Left forelimb (tissue), 1 donor: ENCODE measurements at regions not wholly inside any gene's neighbourhood (a gene's known extent, or its start where the extent isn't known, plus 50 kb on each side); places are given as distances from the start of the nearest gene placed in this dataset.

Experiments used
- DNase-seq: peaks from one replicate; pipeline ENCODE4 v3.0.0-alpha.2; 2018; ENCODE audit warnings: low spot score

DNA sequence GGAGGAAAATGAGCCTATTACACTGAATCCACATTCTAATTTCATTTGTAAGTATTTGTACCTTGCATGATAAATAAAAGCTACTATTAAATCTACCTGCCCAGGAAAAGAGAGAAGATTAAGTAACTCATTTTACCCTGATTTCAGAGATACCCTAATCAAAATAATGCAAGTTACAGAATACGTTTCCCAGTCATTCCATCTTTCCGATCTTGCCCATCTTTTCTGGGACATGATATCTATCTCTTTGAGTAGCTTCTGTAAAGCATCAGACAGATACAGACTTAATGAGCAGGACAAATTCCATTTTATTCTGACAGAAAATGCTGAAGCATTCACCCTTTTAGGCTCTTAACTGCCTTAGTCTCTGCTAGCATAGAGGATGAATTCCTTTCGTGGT, 56.6 kb downstream of the SPRY2 start:
- DNase-seq: no peak

DNA sequence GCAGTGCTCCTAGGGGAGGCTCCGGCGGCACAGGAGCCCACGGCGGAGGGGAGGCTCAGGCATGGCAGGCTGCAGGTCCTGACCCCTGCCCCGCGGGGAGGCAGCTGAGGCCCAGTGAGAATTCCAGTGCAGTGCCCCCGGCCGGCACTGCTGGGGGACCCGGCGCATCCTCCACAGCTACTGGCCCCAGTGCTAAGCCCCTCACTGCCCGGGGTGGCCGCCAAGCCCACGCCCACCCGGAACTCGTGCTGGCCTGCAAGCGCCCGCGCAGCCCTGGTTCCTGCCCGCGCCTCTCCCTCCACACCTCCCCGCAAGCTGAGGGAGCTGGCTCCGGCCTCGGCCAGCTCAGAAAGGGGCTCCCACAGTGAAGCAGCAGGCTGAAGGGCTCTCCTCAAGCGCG, 62.2 kb downstream of the SPRY2 start:
- DNase-seq: no peak

DNA sequence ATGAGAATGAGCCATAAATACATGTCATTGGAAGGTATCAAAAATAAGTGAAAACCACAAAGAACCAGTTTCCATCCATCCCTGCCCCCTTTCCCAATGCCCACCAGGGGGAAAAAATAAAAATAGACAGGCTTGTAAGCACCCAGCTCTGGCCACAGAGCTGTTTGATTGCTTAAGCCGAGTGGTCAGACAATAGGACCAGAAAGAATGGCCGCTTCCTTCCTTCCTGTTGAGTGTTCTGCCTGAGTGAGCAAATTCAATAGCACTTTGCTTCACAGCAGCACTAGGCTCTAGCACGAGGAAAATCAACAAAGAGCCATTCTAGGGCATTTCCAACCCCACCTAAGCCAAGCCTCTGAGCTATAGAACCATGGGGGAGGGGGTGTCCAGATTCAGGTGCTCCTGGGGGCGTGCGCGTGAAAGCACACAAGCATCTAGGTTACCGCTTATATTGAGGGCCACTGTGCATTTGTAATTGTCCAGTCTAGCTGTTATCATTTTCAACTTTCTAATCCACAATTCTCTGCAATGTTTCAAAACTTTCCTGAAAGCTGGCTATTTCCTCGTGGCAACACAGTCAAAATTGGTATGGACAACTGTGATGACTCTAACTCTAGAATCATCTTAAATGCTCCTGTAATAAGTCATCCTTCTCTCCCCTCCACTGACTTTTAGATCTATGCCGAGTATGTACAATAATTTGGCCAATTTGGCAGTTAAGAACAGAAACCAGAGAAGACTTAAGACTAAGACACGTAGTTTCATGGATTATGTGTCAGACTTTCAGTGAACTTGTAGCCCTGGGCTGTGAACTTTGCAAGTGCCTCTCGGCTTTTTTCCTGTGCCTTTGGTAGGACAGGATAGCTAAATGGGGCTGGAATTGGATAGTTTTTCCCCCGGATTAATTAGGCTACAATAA, 64.3 kb downstream of the SPRY2 start:
- DNase-seq: no peak

DNA sequence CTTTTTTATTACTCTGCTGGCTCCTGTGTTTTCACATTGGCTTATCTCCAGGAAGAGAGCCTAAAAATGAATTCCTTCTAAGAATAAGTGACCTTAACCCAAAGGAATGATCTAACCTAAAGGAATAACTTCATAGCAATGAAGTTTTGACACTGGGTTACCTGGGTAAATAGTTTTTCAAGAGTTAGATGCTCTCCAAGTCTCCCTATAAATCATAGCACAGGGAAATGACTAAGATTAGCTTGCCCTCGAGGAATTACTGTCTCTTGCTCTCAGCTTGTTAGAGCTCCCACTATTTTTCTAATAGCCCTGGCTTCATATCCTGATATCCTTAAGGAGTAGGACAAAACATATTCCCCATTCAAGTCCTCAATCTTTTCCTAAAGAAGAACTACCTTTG, 66.3 kb downstream of the SPRY2 start:
- no peak for DNase-seq

DNA sequence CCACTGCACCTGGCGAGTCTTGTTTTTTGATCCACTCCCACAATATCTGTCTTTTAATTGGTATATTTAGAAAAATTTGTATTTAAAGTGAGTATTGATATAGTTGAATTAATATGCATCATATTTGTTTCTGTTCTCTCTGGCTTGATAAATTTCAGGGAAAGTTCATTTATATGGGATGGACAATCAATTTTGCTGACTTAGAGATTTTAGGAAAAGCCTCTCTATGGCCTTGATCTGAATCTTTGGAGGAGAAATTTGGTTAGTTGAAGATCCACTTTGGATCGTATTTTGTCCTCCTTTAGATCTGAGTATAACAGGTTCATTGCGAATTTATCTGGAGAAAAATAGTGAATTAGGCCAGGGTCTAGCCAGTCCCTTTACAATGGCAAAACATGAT, 67.2 kb downstream of the SPRY2 start:
- no peak for DNase-seq

DNA sequence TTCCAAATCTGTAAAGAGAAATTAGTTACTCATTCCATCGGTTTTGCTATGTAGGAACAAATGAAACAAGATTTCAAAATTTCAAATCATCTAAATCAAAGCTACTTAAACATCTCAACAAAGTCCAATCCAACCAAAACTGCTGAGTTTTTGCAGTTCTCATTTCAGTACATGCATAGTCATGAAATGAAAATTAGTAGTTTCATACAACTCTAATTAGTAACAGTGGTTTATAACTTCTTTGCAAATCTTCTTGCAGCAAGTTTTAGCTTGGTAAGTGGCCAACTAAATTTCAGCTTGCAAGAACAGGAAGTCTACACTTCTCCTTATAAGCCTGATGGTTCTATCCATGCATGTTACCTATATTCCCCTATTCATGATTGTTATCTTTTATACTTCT, 75.6 kb downstream of the SPRY2 start:
- DNase-seq: no peak

DNA sequence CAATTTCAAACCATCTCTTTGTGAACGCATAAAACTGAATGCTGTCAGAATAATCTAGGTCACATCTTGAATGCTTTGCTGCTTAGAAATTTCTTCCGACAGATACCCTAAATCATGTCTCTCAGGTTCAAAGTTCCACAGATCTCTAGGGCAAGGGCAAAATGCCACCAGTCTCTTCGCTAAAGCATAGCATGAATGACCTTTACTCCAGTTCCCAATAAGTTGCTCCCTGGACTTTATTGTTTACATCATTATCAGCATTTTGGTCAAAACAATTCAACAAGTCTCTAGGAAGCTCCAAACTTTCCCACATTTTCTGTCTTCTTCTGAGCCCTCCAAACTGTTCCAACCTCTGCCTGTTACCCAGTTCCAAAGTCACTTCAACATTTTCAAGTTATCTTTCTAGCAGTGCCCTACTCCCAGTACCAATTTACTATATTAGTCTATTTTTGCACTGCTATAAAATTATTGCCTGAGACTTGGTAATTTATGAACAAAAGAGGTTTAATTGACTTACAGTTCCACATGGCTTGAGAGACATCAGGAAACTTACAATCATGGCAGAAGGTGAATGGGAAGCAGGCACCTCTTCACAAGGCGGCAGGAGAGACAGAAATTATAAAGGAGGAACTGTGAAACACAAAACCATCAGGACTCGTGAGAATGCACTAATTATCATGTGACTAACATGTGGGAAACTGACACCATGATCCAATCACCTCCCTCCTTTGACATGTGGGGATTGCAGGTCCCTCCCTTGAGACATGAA, 77.0 kb downstream of the SPRY2 start:
- DNase-seq: no peak

DNA sequence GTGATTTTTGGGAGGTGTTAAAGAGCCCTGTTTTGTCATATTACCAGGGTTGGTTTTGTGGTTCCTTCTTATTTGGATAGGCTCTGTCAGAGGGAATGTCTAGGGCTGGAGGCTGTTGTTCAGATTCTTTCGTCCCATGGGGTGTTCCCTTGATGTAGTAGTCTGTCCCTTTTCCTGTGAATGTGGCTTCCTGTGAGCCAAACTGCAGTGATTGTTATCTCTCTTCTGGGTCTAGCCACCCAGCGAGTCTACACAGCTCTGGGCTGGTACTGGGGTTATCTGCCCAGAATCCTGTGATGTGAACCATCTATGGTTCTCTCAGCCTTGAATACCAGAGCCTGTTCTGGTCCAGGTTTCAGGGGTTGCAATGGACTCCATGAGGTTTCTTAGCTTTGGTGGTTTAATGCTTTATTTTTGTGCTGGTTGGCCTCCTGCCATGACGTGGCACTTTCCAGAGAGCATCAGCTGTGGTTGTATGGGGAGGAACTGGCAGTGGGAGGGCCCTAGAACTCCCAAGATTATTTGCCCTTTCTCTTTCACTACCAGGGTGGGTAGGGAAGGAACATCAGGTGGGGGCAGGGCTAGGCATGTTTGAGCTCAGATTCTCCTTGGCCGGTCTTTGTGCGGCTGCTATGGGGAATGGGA, 78.8 kb downstream of the SPRY2 start:
- DNase-seq: no peak

DNA sequence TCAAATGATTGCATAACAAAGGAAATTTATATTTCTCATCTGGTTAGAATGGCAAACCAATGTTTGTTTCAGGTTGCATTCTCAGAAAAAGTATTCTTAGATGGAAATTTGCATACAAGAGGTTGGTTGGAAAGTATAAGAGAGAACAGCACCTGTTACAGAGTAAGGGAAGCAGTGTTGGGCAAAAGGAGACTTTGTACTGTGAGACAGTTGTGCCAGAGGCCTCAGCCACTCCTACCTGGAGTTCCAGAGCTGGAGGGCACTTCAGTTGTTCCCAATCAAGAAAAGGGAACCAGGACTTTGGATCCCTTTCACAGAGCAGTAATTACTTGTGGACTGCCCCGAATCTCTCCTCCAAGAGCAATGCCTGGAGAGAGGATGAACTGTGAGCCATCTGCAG, 81.8 kb downstream of the SPRY2 start:
- no peak for DNase-seq

DNA sequence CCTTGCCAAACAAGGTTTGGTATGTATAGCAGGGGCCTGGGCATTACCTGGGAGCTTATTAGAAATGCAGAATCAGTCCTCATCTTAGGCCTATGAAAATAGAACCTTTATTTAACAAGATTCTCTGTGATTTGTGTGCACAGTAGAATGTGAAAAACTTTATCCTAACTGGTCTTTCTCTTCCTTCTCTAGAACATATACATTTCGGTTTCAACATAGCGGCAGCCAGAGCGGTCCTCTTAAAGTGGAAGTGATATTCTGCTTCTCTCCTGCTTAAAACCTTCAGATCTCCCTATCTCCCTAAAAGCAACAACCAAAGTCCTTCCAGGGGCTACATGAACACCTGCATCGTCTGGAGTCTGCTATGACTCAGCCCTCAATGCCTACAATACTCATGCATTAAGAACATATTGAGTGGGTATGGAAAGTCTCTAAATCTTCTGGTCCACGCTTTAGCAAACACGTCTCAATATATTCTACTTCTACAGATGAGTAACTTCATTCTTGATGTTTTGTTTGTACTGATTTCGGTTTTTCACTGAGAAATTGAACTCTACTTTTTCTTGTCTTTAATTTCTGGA, 84.5 kb downstream of the SPRY2 start:
- DNase-seq: no peak

DNA sequence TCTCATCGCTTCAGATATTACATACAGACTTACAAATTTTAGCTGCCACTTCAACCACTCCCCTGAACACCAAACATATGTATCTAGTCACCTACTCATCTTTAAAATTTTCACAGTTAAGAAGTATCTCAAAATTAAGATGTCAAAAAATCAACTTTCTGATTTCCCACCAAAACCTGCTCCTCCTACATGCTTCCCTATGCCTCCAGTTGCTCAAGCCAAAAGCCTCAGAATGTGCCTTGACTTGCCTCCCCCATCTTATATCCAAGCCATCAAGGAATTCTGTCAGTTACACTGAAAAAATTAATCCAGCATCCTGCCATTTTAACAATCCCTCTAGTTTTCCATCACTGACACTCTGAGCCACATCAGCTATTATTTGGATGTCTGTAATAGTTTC, 85.0 kb downstream of the SPRY2 start:
- no peak for DNase-seq

DNA sequence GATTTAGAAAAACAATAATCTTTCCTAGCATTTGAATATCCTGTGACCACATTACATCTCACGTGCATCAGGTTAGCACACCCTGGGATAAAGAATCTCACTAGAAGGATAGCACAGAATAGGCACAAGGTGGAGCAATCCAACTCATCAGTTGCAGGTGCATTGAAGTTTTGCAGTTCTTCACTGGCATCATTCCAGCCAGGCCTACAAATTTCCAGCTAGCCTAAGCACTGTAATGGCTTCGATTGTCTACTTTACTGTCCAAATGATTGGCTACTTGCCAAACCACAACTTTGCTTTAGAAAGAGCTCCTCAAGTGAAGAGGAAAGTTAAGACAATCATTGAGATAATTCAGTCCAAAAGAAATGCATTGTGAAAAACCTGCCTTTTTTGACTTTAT, 89.5 kb downstream of the SPRY2 start:
- no peak for DNase-seq

DNA sequence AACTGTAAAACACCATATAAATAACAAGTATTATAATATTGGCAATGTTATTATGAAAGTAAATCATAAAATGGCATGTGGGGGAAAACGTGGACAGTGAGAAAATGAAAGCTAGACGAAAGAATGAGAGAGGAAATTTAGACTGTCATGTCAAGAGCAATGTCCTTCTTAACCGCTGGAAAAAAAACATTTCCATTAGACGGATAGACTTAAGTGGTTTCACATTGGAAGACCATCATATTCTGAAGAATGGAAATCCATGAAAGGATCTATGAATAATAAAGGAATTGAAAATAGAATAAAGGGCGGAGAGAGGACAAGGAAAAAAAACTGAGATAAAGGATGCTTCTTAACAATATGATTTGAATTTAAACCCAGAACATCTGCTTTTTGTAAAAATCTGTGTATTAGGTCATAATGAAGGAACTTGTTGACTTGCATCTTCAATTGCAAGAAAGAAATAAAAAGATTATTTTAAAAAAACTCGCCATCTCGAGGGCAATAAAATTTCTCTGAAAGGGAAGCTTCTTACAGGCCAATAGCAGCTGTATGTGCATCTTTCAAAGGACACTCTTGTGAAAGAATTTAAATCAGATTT, 90.6 kb downstream of the SPRY2 start:
- no peak for DNase-seq

DNA sequence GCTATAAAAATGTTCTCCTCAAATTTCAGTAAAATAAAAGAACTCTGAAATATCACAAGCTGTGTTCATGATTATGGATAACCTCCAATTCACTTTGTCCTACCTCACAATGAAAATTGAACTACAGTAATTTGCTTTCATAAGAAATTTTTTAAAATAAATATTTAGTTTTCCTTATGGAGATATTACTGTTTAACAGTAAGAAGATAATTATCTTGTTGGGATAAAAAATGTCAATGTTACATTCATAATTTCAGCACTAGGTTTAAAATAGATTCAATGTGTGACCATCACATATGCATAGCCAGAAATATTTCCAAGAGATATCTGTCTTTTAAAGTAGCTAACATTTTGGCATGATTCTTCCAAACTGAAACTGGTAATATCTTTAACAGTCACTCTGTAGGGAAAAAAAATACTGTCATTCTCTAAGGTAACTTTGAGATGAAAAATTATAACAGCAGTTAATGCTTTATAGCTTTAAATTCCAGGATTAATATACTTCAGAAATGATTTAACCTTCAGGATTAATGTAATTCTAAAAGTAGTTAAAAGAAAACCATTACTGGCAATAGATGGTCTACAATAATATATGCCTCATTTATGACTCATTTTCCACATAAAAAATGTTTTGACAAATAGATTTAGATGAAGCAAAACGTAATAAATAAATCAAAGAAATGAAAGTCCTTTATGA, 91.3 kb downstream of the SPRY2 start:
- no peak for DNase-seq

DNA sequence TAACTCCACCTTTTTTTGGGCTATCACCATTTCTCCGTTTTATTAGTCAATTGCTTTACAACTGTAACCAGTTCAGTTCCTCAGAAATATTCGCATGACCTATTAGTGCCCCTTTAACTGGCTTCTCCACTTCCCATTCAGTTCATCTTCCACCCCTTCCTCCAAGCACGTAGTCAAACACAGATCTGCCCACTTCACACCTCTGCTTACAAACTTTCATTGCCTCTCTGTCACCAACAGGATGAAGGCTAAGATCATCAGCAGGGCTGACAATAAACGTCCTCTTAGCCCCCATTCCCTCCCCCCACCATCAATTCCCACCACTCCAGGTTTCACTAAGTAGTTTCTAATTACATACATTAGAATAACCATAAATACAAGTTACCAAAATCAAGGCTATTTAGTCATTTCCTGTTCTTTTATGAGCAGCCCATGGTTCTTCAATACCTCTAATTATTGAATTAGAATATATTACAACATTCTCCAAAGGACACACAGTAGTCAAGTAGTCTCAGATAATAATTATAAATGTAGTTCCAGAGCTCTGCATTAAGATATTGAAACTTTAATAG, 95.7 kb downstream of the SPRY2 start:
- no peak for DNase-seq

DNA sequence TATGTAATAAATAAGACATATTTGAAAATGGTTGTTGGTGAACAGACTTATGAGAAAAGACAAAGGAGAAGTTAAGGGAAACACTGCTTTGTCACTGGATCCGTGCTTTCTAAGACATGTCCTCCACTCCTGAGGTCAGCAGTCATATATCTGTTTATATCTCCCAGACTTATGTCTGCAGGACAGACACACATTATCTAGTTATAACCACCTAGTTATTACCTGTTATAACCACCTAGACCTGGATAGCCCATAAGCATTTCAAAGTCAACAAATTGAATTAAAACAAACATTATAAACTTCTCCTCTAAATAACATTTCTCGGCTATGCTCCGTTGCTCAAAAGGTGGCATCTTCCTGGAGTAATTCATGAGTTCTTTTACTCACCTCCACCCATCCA, 96.4 kb downstream of the SPRY2 start:
- DNase-seq: no peak

DNA sequence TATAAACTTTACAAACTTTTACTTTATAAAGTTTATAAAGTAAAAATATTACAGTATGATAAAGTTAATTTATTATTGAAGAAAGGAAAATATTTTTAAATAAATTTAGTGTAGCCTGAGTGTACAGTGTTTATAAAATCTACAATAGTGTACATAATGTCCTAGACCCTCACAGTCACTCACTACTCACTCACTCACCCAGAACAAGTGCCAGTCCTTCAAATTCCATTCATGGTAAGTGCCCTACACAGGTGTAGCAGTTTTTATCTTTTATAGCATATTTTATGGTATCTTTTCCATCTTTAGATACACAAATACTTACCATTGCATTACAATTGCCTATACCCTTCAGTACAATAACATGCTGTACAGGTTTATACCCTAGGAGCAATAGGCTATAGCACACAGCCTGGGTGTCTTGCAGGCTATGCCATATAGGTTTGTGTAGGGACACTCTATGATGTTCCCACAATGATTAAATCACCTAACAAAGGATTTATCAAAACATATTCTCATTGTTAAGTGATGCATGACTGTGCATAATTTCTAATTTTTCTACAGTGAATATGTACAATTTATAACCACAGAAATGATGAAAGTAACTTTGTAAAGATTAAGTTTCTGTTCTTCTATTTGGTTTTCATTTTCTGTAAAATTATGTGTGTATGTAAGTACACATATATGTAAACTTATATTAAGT, 98.0 kb downstream of the SPRY2 start:
- DNase-seq: no peak

DNA sequence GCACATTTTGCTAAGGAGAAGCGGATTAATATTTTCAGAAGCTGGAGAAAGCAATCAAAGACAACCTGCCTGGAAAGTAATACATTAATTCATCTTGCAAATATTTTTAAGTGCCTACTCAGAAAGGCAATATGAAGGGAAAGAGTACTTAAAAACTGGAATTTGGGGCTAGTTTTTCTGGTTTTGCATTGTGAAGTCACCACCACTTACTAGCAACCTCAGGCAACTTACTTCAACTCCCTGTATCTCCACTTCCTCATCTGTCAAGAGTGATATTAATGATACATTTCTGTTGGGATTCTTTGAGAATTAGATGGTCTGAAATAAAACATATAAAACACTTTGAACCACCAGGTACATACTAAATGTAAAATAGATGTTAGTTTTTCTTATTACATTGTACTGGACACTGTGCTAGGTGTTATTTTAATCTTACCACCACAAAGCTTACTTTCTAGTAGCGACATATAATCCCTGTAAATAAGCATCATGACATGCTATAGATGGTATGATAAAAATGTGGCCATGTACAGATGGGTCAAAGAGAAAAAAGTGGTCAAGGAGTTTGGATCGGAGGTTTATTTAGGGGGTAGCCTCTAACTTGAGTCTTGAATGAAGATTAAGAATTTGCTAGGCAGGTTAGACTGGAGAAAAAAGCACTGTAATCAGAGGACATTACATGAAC, 101.2 kb downstream of the SPRY2 start:
- no peak for DNase-seq

DNA sequence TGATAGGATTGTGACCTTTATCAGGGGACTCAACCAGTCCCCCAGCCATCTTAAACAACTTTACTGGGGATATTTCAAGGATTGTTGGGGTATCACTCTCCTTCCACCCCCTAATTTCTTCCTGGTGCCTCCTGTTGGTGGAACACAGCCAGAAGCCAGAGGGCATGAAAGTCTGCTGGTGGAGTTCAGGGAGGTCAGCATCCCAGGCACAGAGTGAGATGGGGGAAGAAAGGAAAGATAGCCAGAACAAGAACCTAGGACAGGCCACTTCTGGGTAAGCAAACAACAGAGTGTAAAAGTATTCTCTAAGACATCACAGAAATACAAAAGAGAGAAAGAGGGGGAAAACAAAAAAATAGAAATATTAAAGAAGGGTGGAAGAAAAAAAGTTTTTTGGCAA, 101.8 kb downstream of the SPRY2 start:
- DNase-seq: no peak

DNA sequence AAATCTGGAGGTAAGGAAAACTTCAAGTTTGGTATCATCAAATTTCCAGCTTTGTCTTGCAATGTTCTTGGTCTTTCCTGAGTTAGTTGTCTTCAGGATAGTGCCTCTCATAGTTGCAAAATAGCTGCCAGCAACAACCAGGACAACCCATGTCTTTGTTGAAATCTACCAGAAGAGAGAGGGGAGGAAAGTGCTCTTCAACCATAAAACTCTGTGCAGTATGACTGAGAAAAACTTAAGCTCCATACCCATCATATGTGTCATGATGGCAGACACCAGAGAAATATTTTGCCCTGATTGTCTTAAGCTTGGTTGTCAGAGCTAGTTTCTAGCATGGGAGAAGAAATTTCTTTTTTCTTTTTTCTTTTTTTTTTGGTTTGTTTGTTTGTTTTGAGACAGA, 103.3 kb downstream of the SPRY2 start:
- DNase-seq: no peak
